ENCODE measurements at regions not wholly inside any gene's neighbourhood (a gene's known extent, or its start where the extent isn't known, plus 50 kb on each side); places are given as distances from the start of the nearest gene placed in this dataset.
A peak's percentile ranks its signal among the peaks of the same experiment; 100 is the strongest.

- no peak for DNase-seq
These were observed 209.1 kb downstream of the ERMARD start for GRCh38 chr6:169960521-169960885.

- DNase-seq, result no peak
These were observed 208.6 kb downstream of the ERMARD start for GRCh38 chr6:169960003-169960344.

GRCh38 chr6:169959136-169960002, 207.9 kb downstream of the ERMARD start:
- peak; percentile 56 for DNase-seq

GRCh38 chr6:169958510-169958909, 207.1 kb downstream of the ERMARD start:
- DNase-seq, result no peak

- DNase-seq, result no peak
These were observed 206.0 kb downstream of the ERMARD start for GRCh38 chr6:169957351-169957963.

- no peak for DNase-seq
These were observed 205.2 kb downstream of the ERMARD start for GRCh38 chr6:169956580-169956979.

GRCh38 chr6:169955731-169956437, 204.5 kb downstream of the ERMARD start:
- no peak for DNase-seq

- no peak for DNase-seq
These were observed 203.6 kb downstream of the ERMARD start for GRCh38 chr6:169954977-169955376.

GRCh38 chr6:169953686-169954085, 202.3 kb downstream of the ERMARD start:
- no peak for DNase-seq

- no peak for DNase-seq
These were observed 199.1 kb downstream of the ERMARD start for GRCh38 chr6:169950558-169950957.

GRCh38 chr6:169949511-169950097, 198.2 kb downstream of the ERMARD start:
- no peak for DNase-seq

- no peak for DNase-seq
These were observed 195.5 kb downstream of the ERMARD start for GRCh38 chr6:169946971-169947370.

GRCh38 chr6:169945117-169945516, 193.7 kb downstream of the ERMARD start:
- no peak for DNase-seq

- no peak for DNase-seq
These were observed 193.0 kb downstream of the ERMARD start for GRCh38 chr6:169944415-169944814.

- no peak for DNase-seq
These were observed 192.6 kb downstream of the ERMARD start for GRCh38 chr6:169944061-169944337.

GRCh38 chr6:169943241-169944060, 192.0 kb downstream of the ERMARD start:
- DNase-seq, result no peak

- no peak for DNase-seq
These were observed 190.8 kb downstream of the ERMARD start for GRCh38 chr6:169942173-169942572.

- DNase-seq, result peak; percentile 62
These were observed 189.3 kb downstream of the ERMARD start for GRCh38 chr6:169940481-169941271.

- DNase-seq, result no peak
These were observed 188.2 kb downstream of the ERMARD start for GRCh38 chr6:169939554-169940164.

- DNase-seq, result no peak
These were observed 187.3 kb downstream of the ERMARD start for GRCh38 chr6:169938731-169939130.

GRCh38 chr6:169938262-169938701, 186.9 kb downstream of the ERMARD start:
- no peak for DNase-seq

All from eye (tissue), 1 donor.